ENCODE measurements at regions not wholly inside any gene's neighbourhood (a gene's known extent, or its start where the extent isn't known, plus 50 kb on each side); places are given as distances from the start of the nearest gene placed in this dataset.
A peak's percentile ranks its signal among the peaks of the same experiment; 100 is the strongest.

DNA sequence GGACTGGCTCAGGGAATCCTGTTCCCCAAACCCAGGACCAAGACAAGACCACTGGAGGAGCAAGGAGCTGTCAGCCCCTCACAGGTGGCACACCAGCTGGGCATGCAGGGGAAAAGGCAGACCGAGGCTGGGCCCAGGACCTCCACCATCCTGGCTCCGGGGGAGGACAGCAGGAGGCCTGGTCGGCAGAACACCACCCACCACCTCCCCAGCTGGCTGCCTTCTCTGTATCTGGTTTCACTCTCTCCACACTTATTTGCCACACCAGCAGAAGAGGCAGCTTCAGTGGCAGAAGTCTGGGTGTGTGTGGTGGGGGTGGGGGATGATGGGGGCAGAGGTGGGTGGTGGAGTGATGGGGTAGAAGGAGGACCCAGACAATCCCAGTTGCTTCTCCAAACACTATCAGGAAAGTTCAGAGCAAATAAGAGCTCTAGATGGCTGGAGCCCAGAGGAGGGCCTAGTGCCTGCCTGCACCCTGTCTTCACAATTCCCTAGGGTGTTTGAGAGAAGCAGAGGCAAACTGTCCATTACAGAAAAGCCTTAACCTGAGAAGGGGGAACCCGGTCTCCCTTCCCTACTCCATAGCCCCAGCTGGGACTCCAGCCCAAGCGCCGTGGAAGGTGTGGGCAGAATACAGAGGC lies 51.9 kb upstream of the CDON start:
- no peak for DNase-seq (ENCODE audit: low read depth)
- TF ChIP-seq, protein P1, sequence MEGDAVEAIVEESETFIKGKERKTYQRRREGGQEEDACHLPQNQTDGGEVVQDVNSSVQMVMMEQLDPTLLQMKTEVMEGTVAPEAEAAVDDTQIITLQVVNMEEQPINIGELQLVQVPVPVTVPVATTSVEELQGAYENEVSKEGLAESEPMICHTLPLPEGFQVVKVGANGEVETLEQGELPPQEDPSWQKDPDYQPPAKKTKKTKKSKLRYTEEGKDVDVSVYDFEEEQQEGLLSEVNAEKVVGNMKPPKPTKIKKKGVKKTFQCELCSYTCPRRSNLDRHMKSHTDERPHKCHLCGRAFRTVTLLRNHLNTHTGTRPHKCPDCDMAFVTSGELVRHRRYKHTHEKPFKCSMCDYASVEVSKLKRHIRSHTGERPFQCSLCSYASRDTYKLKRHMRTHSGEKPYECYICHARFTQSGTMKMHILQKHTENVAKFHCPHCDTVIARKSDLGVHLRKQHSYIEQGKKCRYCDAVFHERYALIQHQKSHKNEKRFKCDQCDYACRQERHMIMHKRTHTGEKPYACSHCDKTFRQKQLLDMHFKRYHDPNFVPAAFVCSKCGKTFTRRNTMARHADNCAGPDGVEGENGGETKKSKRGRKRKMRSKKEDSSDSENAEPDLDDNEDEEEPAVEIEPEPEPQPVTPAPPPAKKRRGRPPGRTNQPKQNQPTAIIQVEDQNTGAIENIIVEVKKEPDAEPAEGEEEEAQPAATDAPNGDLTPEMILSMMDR (conservative IDR thresholded peaks at IDR 0.05; ENCODE audit: low read depth, low read length), result no peak
- H3K4me3 ChIP-seq (ENCODE audit: low read depth, low read length), result no peak overlapping the region

DNA sequence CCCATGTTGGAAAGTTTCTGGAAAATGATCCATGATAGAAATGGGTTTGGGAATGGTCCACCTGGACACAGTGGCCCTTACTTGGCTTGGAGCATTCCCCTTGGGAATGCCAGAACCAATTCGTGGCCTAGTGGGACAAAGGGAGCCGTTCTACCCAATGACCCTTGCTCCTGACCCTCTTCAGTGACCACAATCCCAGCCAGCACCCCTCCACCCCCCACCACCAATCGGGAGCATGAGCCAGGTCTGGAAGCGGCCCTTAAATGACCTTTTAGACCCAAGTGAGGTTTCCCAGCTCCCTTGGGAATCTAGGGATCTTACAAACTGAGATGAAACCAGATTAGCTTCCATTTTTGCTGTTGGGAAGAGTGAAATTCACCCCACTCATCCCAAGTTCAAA lies 51.3 kb upstream of the CDON start:
- TF ChIP-seq, protein P1 (conservative IDR thresholded peaks at IDR 0.05; ENCODE audit: low read depth, low read length), result no peak
- no peak for DNase-seq (ENCODE audit: low read depth)
- no peak overlapping the region for H3K4me3 ChIP-seq (ENCODE audit: low read depth, low read length)

DNA sequence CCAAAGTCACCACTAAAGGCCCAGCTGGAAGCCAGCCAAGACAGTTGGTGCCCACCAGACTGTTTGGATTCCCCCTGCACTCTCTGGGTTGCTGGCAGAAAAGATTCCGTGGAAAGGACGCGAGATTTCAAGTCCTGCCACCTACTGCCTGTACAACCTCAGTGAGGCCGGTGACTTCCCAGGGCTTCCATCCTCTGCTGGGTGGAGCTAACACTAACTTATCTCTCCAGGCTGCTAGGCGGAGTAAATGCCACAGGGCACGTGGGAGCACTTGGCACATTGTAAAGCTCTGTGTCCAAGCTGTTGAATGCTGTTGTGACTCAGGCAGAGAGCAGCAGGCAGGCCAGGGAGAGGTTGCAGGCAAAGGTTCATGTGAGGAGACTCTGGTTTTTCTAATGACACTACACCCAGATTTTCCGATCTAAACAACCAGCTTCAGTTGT lies 50.9 kb upstream of the CDON start:
- no peak overlapping the region for H3K4me3 ChIP-seq (ENCODE audit: low read depth, low read length)
- TF ChIP-seq, protein P1 (conservative IDR thresholded peaks at IDR 0.05; ENCODE audit: low read depth, low read length), result peak; percentile 18
- DNase-seq (ENCODE audit: low read depth), result peak; percentile 90

DNA sequence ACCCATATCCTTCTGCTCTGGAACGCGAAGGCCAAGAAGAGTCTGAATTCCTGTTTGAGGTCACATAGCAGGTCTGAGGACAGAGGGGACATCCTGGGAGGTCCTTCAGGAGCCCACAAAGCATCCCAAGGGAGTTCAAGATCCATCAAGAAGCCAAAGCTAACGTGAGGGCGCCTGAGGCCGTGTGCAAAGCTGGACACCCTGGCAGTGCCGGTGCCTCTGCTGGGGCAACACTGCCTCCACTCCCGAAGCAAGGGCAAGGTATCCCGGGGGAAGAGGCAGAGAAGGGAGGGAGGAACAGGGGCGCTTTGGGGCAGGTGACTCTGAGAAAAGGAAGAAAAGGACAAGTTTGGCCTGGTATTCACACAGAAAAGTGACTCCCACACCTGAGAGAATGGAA lies 50.3 kb upstream of the CDON start:
- H3K4me3 ChIP-seq (ENCODE audit: low read depth, low read length), result no peak overlapping the region
- TF ChIP-seq, protein P1 (conservative IDR thresholded peaks at IDR 0.05; ENCODE audit: low read depth, low read length), result no peak
- no peak for DNase-seq (ENCODE audit: low read depth)

DNA sequence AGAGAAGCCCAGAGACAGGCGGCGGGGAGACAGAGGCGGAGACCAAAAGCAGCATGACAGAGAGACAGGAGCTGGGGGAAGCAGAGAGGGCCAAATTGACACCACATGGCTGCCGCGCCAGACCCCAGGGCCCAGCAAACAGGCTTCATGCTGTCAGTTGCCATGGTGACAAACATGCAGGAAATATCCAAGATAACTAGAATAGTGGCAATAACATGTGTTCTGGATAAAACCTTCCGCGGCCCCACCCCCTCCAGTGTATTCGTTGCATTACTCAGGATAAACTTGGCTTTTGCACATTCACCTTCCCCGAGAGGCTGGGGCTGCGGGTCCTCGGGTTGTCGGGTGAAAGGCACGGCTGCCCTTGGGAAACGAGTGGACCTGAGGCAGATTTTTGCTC lies 49.9 kb upstream of the CDON start:
- TF ChIP-seq, protein P1 (conservative IDR thresholded peaks at IDR 0.05; ENCODE audit: low read depth, low read length), result no peak
- DNase-seq (ENCODE audit: low read depth), result no peak
- H3K4me3 ChIP-seq (ENCODE audit: low read depth, low read length), result no peak overlapping the region
